GM21528 (cell line): ENCODE measurements at regions not wholly inside any gene's neighbourhood (a gene's known extent, or its start where the extent isn't known, plus 50 kb on each side); places are given as distances from the start of the nearest gene placed in this dataset.
"Not testable (repeated sequence)": the region's sequence is repeated elsewhere in the genome, so short reads cannot be mapped to it uniquely, and the experiment has no call there.

ENCODE experiments used
- ATAC-seq: cut with Tn5 transposase; IDR thresholded peaks from one replicate; pipeline ENCODE4 v1.9.1; 2021; ENCODE audit warnings: mild to moderate bottlenecking, moderate library complexity; ENCODE audit not compliant: unreplicated experiment, low FRiP score

GRCh38 chr6:81376745-81377144 lies 375.7 kb downstream of the TENT5A start:
- ATAC-seq = no peak

GRCh38 chr6:81373414-81373813 lies 379.1 kb downstream of the TENT5A start:
- no peak for ATAC-seq

GRCh38 chr6:81371930-81372329 lies 380.6 kb downstream of the TENT5A start:
- no peak for ATAC-seq

- ATAC-seq = no peak
Observed at GRCh38 chr6:81366972-81367371, 385.5 kb downstream of the TENT5A start.

GRCh38 chr6:81362246-81362645 lies 390.2 kb downstream of the TENT5A start:
- no peak for ATAC-seq

GRCh38 chr6:81353262-81353661 lies 399.2 kb downstream of the TENT5A start:
- ATAC-seq = no peak

GRCh38 chr6:81344026-81344425 lies 408.5 kb downstream of the TENT5A start:
- ATAC-seq = not testable (repeated sequence)

GRCh38 chr6:81340946-81341345 lies 411.5 kb downstream of the TENT5A start:
- no peak for ATAC-seq

- no peak for ATAC-seq
Observed at GRCh38 chr6:81331526-81331925, 421.0 kb downstream of the TENT5A start.

GRCh38 chr6:81328700-81329099 lies 423.8 kb downstream of the TENT5A start:
- no peak for ATAC-seq

GRCh38 chr6:81326881-81327561 lies 425.5 kb downstream of the TENT5A start:
- no peak for ATAC-seq

GRCh38 chr6:81309811-81310210 lies 442.7 kb downstream of the TENT5A start:
- ATAC-seq = no peak

GRCh38 chr6:81308577-81309279 lies 443.8 kb downstream of the TENT5A start:
- ATAC-seq = no peak

- no peak for ATAC-seq
Observed at GRCh38 chr6:81307651-81308214, 444.7 kb downstream of the TENT5A start.

- no peak for ATAC-seq
Observed at GRCh38 chr6:81304466-81304865, 448.0 kb downstream of the TENT5A start.

GRCh38 chr6:81300961-81301360 lies 451.5 kb downstream of the TENT5A start:
- ATAC-seq = no peak

GRCh38 chr6:81298751-81299150 lies 453.7 kb downstream of the TENT5A start:
- no peak for ATAC-seq

GRCh38 chr6:81295310-81295709 lies 457.2 kb downstream of the TENT5A start:
- ATAC-seq = no peak

GRCh38 chr6:81293896-81294295 lies 458.6 kb downstream of the TENT5A start:
- no peak for ATAC-seq

- no peak for ATAC-seq
Observed at GRCh38 chr6:81289229-81289628, 463.3 kb downstream of the TENT5A start.

- no peak for ATAC-seq
Observed at GRCh38 chr6:81265106-81265505, 487.4 kb downstream of the TENT5A start.
